C4-2B (cell line): ENCODE measurements at regions not wholly inside any gene's neighbourhood (a gene's known extent, or its start where the extent isn't known, plus 50 kb on each side); places are given as distances from the start of the nearest gene placed in this dataset.

Experiments
- ZFX ChIP-seq: fragments of 450-650 bp; IDR thresholded peaks from 2 replicates; pipeline ENCODE4 v1.6.1; 2017
- TF ChIP-seq, protein P1 (sequence below): fragments of 450-650 bp; conservative IDR thresholded peaks from 2 replicates; pipeline ENCODE4 v1.5.1; 2017; ENCODE audit warnings: mild to moderate bottlenecking

DNA sequence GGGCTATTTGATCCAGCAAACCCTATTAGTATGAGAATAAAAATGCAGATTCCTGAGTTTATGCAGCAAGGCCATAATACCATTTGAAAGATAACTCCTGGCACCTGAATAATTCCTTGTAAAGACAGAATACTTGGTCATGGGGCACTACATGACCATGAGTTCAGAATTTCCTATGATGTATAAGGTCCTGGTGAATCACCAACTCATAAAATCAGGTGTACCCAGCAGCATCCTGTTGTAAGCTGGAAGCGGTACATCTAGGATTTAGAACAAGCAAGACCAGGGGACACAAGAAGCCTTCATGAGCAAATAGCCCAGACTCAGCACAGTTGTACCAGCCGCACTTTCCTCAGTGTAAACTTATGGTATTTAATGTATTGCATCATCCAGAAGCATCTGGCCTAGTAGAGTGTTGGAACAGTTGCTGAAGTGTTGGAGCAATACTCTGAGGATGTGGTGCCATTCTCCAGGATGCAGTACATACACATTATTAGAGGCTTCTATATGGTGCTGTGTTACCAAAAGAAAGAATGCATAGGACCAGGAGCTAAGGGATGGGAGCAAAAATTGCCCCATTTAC, 233.4 kb downstream of the SQOR start:
- TF ChIP-seq, protein P1, sequence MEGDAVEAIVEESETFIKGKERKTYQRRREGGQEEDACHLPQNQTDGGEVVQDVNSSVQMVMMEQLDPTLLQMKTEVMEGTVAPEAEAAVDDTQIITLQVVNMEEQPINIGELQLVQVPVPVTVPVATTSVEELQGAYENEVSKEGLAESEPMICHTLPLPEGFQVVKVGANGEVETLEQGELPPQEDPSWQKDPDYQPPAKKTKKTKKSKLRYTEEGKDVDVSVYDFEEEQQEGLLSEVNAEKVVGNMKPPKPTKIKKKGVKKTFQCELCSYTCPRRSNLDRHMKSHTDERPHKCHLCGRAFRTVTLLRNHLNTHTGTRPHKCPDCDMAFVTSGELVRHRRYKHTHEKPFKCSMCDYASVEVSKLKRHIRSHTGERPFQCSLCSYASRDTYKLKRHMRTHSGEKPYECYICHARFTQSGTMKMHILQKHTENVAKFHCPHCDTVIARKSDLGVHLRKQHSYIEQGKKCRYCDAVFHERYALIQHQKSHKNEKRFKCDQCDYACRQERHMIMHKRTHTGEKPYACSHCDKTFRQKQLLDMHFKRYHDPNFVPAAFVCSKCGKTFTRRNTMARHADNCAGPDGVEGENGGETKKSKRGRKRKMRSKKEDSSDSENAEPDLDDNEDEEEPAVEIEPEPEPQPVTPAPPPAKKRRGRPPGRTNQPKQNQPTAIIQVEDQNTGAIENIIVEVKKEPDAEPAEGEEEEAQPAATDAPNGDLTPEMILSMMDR, result no peak
- TF ChIP-seq ZFX, result no peak
